Adrenal gland (tissue), 9 donors: ENCODE measurements at regions not wholly inside any gene's neighbourhood (a gene's known extent, or its start where the extent isn't known, plus 50 kb on each side); places are given as distances from the start of the nearest gene placed in this dataset.
"Not testable (repeated sequence)": the region's sequence is repeated elsewhere in the genome, so short reads cannot be mapped to it uniquely, and the experiment has no call there.

Experiments
- DNase-seq, 7 donors: peaks; one replicate each; pipeline ENCODE4 v3.0.0-alpha.2; 2019 to 2020
- H3K27ac ChIP-seq, 5 donors: fragments of 200-600 bp; sonication (generic) in 4 of 5; 1 replicate in 3 of 5; 2 replicates in 2 of 5; pipeline versions ENCODE4 v1.5.1 to v1.8.0; 2016 to 2020; ENCODE audit warnings: mild to moderate bottlenecking in 1 of 5
- H3K27me3 ChIP-seq: fragments of 200-600 bp; 2 replicates; pipeline ENCODE4 v1.8.0; 2021
- H3K36me3 ChIP-seq, 2 donors: fragments of 200-600 bp; replicated peaks in 1 of 2; 1 replicate in 1 of 2; 2 replicates in 1 of 2; pipeline versions ENCODE4 v1.5.1 to v1.8.0; 2018 to 2022
- H3K4me1 ChIP-seq, 2 donors: fragments of 200-600 bp; replicated peaks in 1 of 2; 1 replicate in 1 of 2; 2 replicates in 1 of 2; pipeline versions ENCODE4 v1.5.1 to v1.8.0; 2018 to 2021
- H3K4me3 ChIP-seq, 4 donors: fragments of 200-600 bp; sonication (generic) in 3 of 4; one replicate each; pipeline ENCODE4 v1.5.1; 2016 to 2018
- H3K9me3 ChIP-seq, 3 donors: fragments of 200-600 bp; sonication (generic) in 1 of 3; replicated peaks in 1 of 3; 1 replicate in 2 of 3; 2 replicates in 1 of 3; pipeline versions ENCODE4 v1.5.1 to v1.8.0; 2016 to 2021
- WGBS, 4 donors: extraction: QIAGEN DNeasy Blood & Tissue Kit in 2 of 4; methylation state at CpG; one replicate each; pipeline versions ENCODE4 v1.1.5 to v1.1.7; 2013 to 2017; 5-methylcytosine and 5-hydroxymethylcytosine counted together
- intact Hi-C, 2 donors: fragments of 100-400 bp; cut with DNase I; formaldehyde crosslinking; loops; one replicate each; pipeline versions ENCODE4 v1.14.1 to v1.15.0; 2022 to 2023
- donor health status: healthy with polysubstance abuse.
- donor health status: Bipolar disorder and iron deficiency.
- donor health status: DM: yes; HTN: yes; CAD: no.
- donor health status: DM: no; HTN: no; CAD: no.
- donor health status: DM: no; HTN: no; CAD: no.

DNA sequence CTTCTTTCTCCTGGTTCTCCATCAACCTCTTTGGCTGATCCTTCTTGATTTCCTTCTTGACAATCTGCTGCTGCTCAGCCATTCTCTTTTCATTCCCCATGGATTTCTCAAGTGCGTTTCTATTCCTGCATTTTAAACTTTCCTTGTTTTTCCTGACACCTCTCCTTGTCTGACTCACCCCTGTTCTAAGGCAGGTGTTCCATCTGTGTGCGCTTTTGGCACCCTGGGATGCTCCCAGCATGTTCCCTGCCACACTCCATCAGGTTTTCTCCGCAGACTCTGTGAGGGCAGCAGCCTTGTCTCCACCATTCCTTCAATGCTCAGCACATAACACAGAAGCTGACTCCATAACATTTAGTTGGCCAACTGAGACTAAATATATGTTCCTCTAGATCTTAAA is 1618.2 kb downstream of the SPATA31A7 start:
- H3K36me3 ChIP-seq, H3K4me1 ChIP-seq, H3K27ac ChIP-seq, DNase-seq, H3K4me3 ChIP-seq, H3K9me3 ChIP-seq, intact Hi-C loops: not testable (repeated sequence)
- peaks cover 14% of the 10 kb centered on the region for H3K27me3 ChIP-seq
- WGBS, 4 donors, result 47 to 67% (median 61%) methylated on average over 3 of the region's 3 CpGs

- 69 to 86% (median 78%) methylated on average over 6 of the region's 6 CpGs for WGBS, 4 donors
- H3K27me3 ChIP-seq, H3K4me3 ChIP-seq, DNase-seq, H3K9me3 ChIP-seq, H3K4me1 ChIP-seq, intact Hi-C loops, H3K36me3 ChIP-seq, H3K27ac ChIP-seq: not testable (repeated sequence)
Measured at GRCh38 chr9:62810318-62810717, 1620.5 kb downstream of the SPATA31A7 start.

- H3K9me3 ChIP-seq, intact Hi-C loops: not testable (repeated sequence)
- WGBS, 4 donors, result 76 to 83% (median 79%) methylated on average over 5 of the region's 5 CpGs
Measured at GRCh38 chr9:62810811-62811315, 1621.0 kb downstream of the SPATA31A7 start.

DNA sequence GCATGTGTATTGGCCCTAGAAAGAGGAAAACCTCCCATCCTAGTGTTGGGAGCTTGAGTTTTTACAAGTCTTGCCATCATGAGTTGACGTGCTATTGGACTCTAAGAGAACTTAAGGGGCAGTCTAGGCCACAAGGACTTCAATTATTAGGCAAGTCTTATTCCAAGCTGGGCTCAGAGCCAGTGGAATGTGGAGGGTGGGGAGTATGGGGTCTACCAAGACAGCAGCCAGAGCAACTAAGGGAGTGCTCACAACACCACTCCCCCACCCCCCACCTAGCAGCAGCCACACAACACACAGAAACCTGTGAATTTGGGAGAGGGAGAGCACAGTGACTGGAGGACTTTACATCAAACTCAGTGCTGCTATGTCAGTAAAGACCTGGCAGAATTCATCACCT is 1625.6 kb downstream of the SPATA31A7 start:
- H3K36me3 ChIP-seq, H3K27ac ChIP-seq, H3K4me3 ChIP-seq, DNase-seq, intact Hi-C loops, H3K9me3 ChIP-seq, H3K4me1 ChIP-seq, H3K27me3 ChIP-seq: not testable (repeated sequence)
- 56 to 63% (median 60%) methylated on average over 1 of the region's 1 CpG for WGBS, 4 donors

More at GRCh38 chr9:62810811-62811315, 1621.0 kb downstream of the SPATA31A7 start:
- H3K36me3 ChIP-seq, DNase-seq, H3K27ac ChIP-seq, H3K4me1 ChIP-seq, H3K27me3 ChIP-seq, H3K4me3 ChIP-seq: not testable (repeated sequence)

- DNase-seq, result peak in 3 of 7 donors; percentile 7 to 58 (median 15)
- H3K36me3 ChIP-seq, H3K27ac ChIP-seq, H3K27me3 ChIP-seq, H3K4me3 ChIP-seq, H3K4me1 ChIP-seq, intact Hi-C loops, H3K9me3 ChIP-seq: not testable (repeated sequence)
Measured at GRCh38 chr9:62816331-62816730, 1626.5 kb downstream of the SPATA31A7 start.

- H3K4me1 ChIP-seq, H3K27me3 ChIP-seq, intact Hi-C loops, DNase-seq, H3K27ac ChIP-seq, H3K9me3 ChIP-seq, H3K36me3 ChIP-seq, H3K4me3 ChIP-seq: not testable (repeated sequence)
- WGBS, 4 donors, result 60 to 83% (median 74%) methylated on average over 1 to 3 of the region's 3 CpGs
Measured at GRCh38 chr9:62817214-62817613, 1627.4 kb downstream of the SPATA31A7 start.

GRCh38 chr9:62822185-62822584 is 1632.3 kb downstream of the SPATA31A7 start:
- intact Hi-C loops, H3K4me1 ChIP-seq, H3K27me3 ChIP-seq, H3K9me3 ChIP-seq, H3K27ac ChIP-seq, H3K36me3 ChIP-seq, H3K4me3 ChIP-seq, DNase-seq: not testable (repeated sequence)
- WGBS, 4 donors, result 39 to 44% (median 42%) methylated on average over 3 of the region's 3 CpGs

- H3K27ac ChIP-seq, intact Hi-C loops, H3K4me3 ChIP-seq, H3K36me3 ChIP-seq, H3K9me3 ChIP-seq, DNase-seq, H3K4me1 ChIP-seq: not testable (repeated sequence)
- WGBS, 4 donors, result 39 to 67% (median 58%) methylated on average over 1 to 2 of the region's 2 CpGs
- peaks cover 13% of the 10 kb centered on the region for H3K27me3 ChIP-seq
Measured at GRCh38 chr9:62827957-62828907, 1638.4 kb downstream of the SPATA31A7 start.

- peak in 1 of 7 donors; percentile 15 for DNase-seq
- H3K27me3 ChIP-seq, result peaks cover 13% of the 10 kb centered on the region
- H3K4me1 ChIP-seq, H3K9me3 ChIP-seq, H3K4me3 ChIP-seq, intact Hi-C loops, H3K27ac ChIP-seq, H3K36me3 ChIP-seq: not testable (repeated sequence)
- 14 to 32% (median 17%) methylated on average over 24 to 25 of the region's 27 CpGs for WGBS, 4 donors
Measured at GRCh38 chr9:62830829-62831459, 1641.1 kb downstream of the SPATA31A7 start.

GRCh38 chr9:62833323-62834200 is 1643.7 kb downstream of the SPATA31A7 start:
- H3K4me3 ChIP-seq, intact Hi-C loops, H3K27ac ChIP-seq, H3K4me1 ChIP-seq, H3K9me3 ChIP-seq, H3K27me3 ChIP-seq, H3K36me3 ChIP-seq: not testable (repeated sequence)
- DNase-seq, result peak in 1 of 7 donors; percentile 59
- 23 to 42% (median 28%) methylated on average over 3 to 22 of the region's 33 CpGs for WGBS, 4 donors
